Liver (tissue), 8 donors: ENCODE measurements at regions not wholly inside any gene's neighbourhood (a gene's known extent, or its start where the extent isn't known, plus 50 kb on each side); places are given as distances from the start of the nearest gene placed in this dataset.

ENCODE experiments used
- DNase-seq: peaks from one replicate; pipeline ENCODE4 v3.0.0-alpha.2; 2017; ENCODE audit warnings: low spot score
- H3K27ac ChIP-seq, 2 donors: one replicate each; pipeline ENCODE4 v1.7.0; 2013; ENCODE audit warnings: inconsistent platforms in 2 of 2, low read length in 2 of 2, control low read depth in 1 of 2, low read depth in 1 of 2, mild to moderate bottlenecking in 1 of 2
- H3K27me3 ChIP-seq, 4 donors: one replicate each; pipeline versions ENCODE4 v1.6.1 to v1.7.0; 2013; ENCODE audit warnings: low read length in 3 of 4, inconsistent platforms in 1 of 4, mild to moderate bottlenecking in 1 of 4, moderate library complexity in 1 of 4; ENCODE audit not compliant: control insufficient read depth in 4 of 4, insufficient read depth in 4 of 4
- H3K36me3 ChIP-seq, 4 donors: one replicate each; pipeline versions ENCODE4 v1.6.1 to v1.7.0; 2013; ENCODE audit warnings: low read length in 3 of 4, mild to moderate bottlenecking in 3 of 4, low read depth in 1 of 4, moderate library complexity in 1 of 4; ENCODE audit not compliant: control insufficient read depth in 4 of 4, insufficient read depth in 3 of 4
- H3K4me1 ChIP-seq, 4 donors: one replicate each; pipeline versions ENCODE4 v1.6.1 to v1.7.0; 2013; ENCODE audit warnings: low read length in 3 of 4, mild to moderate bottlenecking in 3 of 4, moderate library complexity in 1 of 4; ENCODE audit not compliant: control insufficient read depth in 4 of 4, insufficient read depth in 4 of 4
- H3K4me3 ChIP-seq, 3 donors: one replicate each; pipeline versions ENCODE4 v1.6.1 to v1.7.0; 2013; ENCODE audit warnings: low read length in 3 of 3, control low read depth in 1 of 3, low read depth in 1 of 3, mild to moderate bottlenecking in 1 of 3
- H3K9ac ChIP-seq, 2 donors: one replicate each; pipeline ENCODE4 v1.7.0; 2013; ENCODE audit warnings: low read length in 2 of 2, mild to moderate bottlenecking in 2 of 2, moderate library complexity in 2 of 2, control low read depth in 1 of 2, low read depth in 1 of 2
- H3K9me3 ChIP-seq, 4 donors: one replicate each; pipeline versions ENCODE4 v1.6.1 to v1.7.0; 2013; ENCODE audit warnings: low read length in 3 of 4; ENCODE audit not compliant: control insufficient read depth in 4 of 4
- EGR1 ChIP-seq, 2 donors: IDR thresholded peaks; 2 replicates each; pipeline ENCODE4 v1.6.1; 2016 to 2018; ENCODE audit warnings: antibody characterized with exemption in 2 of 2, low read depth in 2 of 2
- FOXA1 ChIP-seq: IDR thresholded peaks from 2 replicates; pipeline ENCODE4 v1.6.1; 2016; ENCODE audit warnings: antibody characterized with exemption
- FOXA2 ChIP-seq: IDR thresholded peaks from 2 replicates; pipeline ENCODE4 v1.6.1; 2016; ENCODE audit warnings: antibody characterized with exemption
- GABPA ChIP-seq, 2 donors: IDR thresholded peaks in 1 of 2; conservative IDR thresholded peaks in 1 of 2; 2 replicates each; pipeline ENCODE4 v1.6.1; 2016; ENCODE audit warnings: antibody characterized with exemption in 2 of 2, mild to moderate bottlenecking in 1 of 2, moderate library complexity in 1 of 2
- HNF4A ChIP-seq, 2 donors: conservative IDR thresholded peaks; 2 replicates each; pipeline ENCODE4 v1.6.1; 2016; ENCODE audit warnings: antibody characterized with exemption in 2 of 2, mild to moderate bottlenecking in 2 of 2
- HNF4G ChIP-seq: IDR thresholded peaks from 2 replicates; pipeline ENCODE4 v1.6.1; 2016; ENCODE audit warnings: antibody characterized with exemption
- JUND ChIP-seq, 2 donors: IDR thresholded peaks; 2 replicates each; pipeline ENCODE4 v1.6.1; 2016; ENCODE audit warnings: antibody characterized with exemption in 2 of 2
- NR2F2 ChIP-seq: IDR thresholded peaks from 2 replicates; pipeline ENCODE4 v1.6.1; 2016; ENCODE audit warnings: antibody characterized with exemption
- RAD21 ChIP-seq, 2 donors: IDR thresholded peaks; 2 replicates each; pipeline ENCODE4 v1.6.1; 2016; ENCODE audit warnings: antibody characterized with exemption in 2 of 2, mild to moderate bottlenecking in 2 of 2
- RXRA ChIP-seq, 2 donors: IDR thresholded peaks; 2 replicates each; pipeline ENCODE4 v1.6.1; 2017 to 2018; ENCODE audit warnings: antibody characterized with exemption in 2 of 2, mild to moderate bottlenecking in 1 of 2
- SP1 ChIP-seq: IDR thresholded peaks from 2 replicates; pipeline ENCODE4 v1.6.1; 2018; ENCODE audit warnings: antibody characterized with exemption, mild to moderate bottlenecking
- TAF1 ChIP-seq: conservative IDR thresholded peaks from 2 replicates; pipeline ENCODE4 v1.6.1; 2016; ENCODE audit warnings: antibody characterized with exemption, mild to moderate bottlenecking
- YY1 ChIP-seq: IDR thresholded peaks from 2 replicates; pipeline ENCODE4 v1.6.1; 2016; ENCODE audit warnings: antibody characterized with exemption, mild to moderate bottlenecking
- WGBS: extraction: QIAGEN DNeasy Blood & Tissue Kit; methylation state at CpG from one replicate; pipeline ENCODE4 v1.1.7; 2013; 5-methylcytosine and 5-hydroxymethylcytosine counted together
- TF ChIP-seq, protein P1 (sequence below): fragments of 150-350 bp; IDR thresholded peaks from 2 replicates; pipeline ENCODE4 v1.5.1; 2017; ENCODE audit warnings: improper control_type of control experiment, low read depth, low read length; ENCODE audit not compliant: missing input control
- TF ChIP-seq, protein P2 (sequence below): IDR thresholded peaks from 2 replicates; pipeline ENCODE4 v1.6.1; 2016; ENCODE audit warnings: antibody characterized with exemption
- TF ChIP-seq, protein P3 (sequence below): IDR thresholded peaks from 2 replicates; pipeline ENCODE4 v1.6.1; 2016; ENCODE audit warnings: antibody characterized with exemption
- TF ChIP-seq, protein P4 (sequence below): IDR thresholded peaks from 2 replicates; pipeline ENCODE4 v1.6.1; 2016; ENCODE audit warnings: antibody characterized with exemption, mild to moderate bottlenecking
- TF ChIP-seq, protein P5 (sequence below): IDR thresholded peaks from 2 replicates; pipeline ENCODE4 v1.6.1; 2016; ENCODE audit warnings: antibody characterized with exemption
- donor health status: healthy.
- donor health status: healthy.
- donor health status: healthy.
- donor health status: healthy.
- donor health status: healthy.

DNA sequence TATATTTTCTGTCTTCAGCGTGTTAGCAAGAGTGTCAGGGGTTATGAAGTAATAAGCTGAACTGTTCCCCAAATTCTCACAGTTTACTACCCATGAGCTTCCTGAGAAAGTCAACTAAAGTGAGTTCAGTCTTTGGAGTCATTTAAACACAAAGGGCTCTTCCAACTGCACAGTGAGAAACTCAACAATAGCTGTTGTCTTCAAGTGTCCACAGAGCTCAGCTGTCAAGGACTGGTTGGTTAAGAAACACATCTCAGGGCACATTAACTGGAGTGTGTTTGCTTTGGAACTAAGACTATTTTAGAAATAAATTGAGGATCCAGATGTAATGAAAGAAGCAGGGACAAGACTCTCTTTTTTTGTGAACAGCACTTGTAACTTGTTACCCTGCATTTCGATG, 241.4 kb upstream of the SOX4 start:
- Histone ChIP-seq H3K4me3 (no peak overlapping the region), H3K27ac (no peak overlapping the region), H3K27me3 (no peaks in the 10 kb centered on the region), H3K9ac (no peak overlapping the region), H3K4me1 (no peaks in the 10 kb centered on the region), H3K9me3 (no peaks in the 10 kb centered on the region), H3K36me3 (no peaks in the 10 kb centered on the region)
- 73% methylated on average over 2 of the region's 2 CpGs for WGBS
- TF ChIP-seq NR2F2 (no peak), FOXA1 (no peak), HNF4G (no peak), SP1 (no peak), GABPA (IDR thresholded peaks at IDR 0.05 in 1 of 2, conservative IDR thresholded peaks at IDR 0.05 in 1 of 2) (no peak), YY1 (no peak), TAF1 (no peak), FOXA2 (no peak), RAD21 (IDR thresholded peaks at IDR 0.05) (no peak), HNF4A (conservative IDR thresholded peaks at IDR 0.05) (no peak), JUND (IDR thresholded peaks at IDR 0.05) (no peak), RXRA (IDR thresholded peaks at IDR 0.05) (no peak), EGR1 (IDR thresholded peaks at IDR 0.05; ENCODE audit: low read depth in 2 of 2) (no peak)
- TF ChIP-seq, protein P1, sequence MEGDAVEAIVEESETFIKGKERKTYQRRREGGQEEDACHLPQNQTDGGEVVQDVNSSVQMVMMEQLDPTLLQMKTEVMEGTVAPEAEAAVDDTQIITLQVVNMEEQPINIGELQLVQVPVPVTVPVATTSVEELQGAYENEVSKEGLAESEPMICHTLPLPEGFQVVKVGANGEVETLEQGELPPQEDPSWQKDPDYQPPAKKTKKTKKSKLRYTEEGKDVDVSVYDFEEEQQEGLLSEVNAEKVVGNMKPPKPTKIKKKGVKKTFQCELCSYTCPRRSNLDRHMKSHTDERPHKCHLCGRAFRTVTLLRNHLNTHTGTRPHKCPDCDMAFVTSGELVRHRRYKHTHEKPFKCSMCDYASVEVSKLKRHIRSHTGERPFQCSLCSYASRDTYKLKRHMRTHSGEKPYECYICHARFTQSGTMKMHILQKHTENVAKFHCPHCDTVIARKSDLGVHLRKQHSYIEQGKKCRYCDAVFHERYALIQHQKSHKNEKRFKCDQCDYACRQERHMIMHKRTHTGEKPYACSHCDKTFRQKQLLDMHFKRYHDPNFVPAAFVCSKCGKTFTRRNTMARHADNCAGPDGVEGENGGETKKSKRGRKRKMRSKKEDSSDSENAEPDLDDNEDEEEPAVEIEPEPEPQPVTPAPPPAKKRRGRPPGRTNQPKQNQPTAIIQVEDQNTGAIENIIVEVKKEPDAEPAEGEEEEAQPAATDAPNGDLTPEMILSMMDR, result no peak
- TF ChIP-seq, protein P2, sequence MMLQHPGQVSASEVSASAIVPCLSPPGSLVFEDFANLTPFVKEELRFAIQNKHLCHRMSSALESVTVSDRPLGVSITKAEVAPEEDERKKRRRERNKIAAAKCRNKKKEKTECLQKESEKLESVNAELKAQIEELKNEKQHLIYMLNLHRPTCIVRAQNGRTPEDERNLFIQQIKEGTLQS, result no peak
- TF ChIP-seq, protein P3, sequence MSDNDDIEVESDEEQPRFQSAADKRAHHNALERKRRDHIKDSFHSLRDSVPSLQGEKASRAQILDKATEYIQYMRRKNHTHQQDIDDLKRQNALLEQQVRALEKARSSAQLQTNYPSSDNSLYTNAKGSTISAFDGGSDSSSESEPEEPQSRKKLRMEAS, result no peak
- TF ChIP-seq, protein P4, sequence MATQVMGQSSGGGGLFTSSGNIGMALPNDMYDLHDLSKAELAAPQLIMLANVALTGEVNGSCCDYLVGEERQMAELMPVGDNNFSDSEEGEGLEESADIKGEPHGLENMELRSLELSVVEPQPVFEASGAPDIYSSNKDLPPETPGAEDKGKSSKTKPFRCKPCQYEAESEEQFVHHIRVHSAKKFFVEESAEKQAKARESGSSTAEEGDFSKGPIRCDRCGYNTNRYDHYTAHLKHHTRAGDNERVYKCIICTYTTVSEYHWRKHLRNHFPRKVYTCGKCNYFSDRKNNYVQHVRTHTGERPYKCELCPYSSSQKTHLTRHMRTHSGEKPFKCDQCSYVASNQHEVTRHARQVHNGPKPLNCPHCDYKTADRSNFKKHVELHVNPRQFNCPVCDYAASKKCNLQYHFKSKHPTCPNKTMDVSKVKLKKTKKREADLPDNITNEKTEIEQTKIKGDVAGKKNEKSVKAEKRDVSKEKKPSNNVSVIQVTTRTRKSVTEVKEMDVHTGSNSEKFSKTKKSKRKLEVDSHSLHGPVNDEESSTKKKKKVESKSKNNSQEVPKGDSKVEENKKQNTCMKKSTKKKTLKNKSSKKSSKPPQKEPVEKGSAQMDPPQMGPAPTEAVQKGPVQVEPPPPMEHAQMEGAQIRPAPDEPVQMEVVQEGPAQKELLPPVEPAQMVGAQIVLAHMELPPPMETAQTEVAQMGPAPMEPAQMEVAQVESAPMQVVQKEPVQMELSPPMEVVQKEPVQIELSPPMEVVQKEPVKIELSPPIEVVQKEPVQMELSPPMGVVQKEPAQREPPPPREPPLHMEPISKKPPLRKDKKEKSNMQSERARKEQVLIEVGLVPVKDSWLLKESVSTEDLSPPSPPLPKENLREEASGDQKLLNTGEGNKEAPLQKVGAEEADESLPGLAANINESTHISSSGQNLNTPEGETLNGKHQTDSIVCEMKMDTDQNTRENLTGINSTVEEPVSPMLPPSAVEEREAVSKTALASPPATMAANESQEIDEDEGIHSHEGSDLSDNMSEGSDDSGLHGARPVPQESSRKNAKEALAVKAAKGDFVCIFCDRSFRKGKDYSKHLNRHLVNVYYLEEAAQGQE, result no peak
- TF ChIP-seq, protein P5, sequence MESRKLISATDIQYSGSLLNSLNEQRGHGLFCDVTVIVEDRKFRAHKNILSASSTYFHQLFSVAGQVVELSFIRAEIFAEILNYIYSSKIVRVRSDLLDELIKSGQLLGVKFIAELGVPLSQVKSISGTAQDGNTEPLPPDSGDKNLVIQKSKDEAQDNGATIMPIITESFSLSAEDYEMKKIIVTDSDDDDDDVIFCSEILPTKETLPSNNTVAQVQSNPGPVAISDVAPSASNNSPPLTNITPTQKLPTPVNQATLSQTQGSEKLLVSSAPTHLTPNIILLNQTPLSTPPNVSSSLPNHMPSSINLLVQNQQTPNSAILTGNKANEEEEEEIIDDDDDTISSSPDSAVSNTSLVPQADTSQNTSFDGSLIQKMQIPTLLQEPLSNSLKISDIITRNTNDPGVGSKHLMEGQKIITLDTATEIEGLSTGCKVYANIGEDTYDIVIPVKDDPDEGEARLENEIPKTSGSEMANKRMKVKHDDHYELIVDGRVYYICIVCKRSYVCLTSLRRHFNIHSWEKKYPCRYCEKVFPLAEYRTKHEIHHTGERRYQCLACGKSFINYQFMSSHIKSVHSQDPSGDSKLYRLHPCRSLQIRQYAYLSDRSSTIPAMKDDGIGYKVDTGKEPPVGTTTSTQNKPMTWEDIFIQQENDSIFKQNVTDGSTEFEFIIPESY, result no peak
- no peak for DNase-seq
